Endothelial cell (in vitro differentiated cells): ENCODE measurements at regions not wholly inside any gene's neighbourhood (a gene's known extent, or its start where the extent isn't known, plus 50 kb on each side); places are given as distances from the start of the nearest gene placed in this dataset.

Experiments used
- DNase-seq: peaks from one replicate; pipeline ENCODE4 v3.0.0; 2021; ENCODE audit warnings: low spot score
- H3K27ac Mint-ChIP-seq: one replicate; pipeline ENCODE4 v1.8.0; 2021; ENCODE audit warnings: mixed read lengths, inconsistent platforms; ENCODE audit not compliant: unreplicated experiment
- H3K27me3 Mint-ChIP-seq: one replicate; pipeline ENCODE4 v1.8.0; 2021; ENCODE audit warnings: mild to moderate bottlenecking, moderate library complexity, mixed read lengths, inconsistent platforms; ENCODE audit not compliant: unreplicated experiment
- H3K36me3 Mint-ChIP-seq: one replicate; pipeline ENCODE4 v1.8.0; 2021; ENCODE audit warnings: mild to moderate bottlenecking, low read depth, mixed read lengths, inconsistent platforms; ENCODE audit not compliant: unreplicated experiment
- H3K4me1 Mint-ChIP-seq: one replicate; pipeline ENCODE4 v1.8.0; 2021; ENCODE audit warnings: mild to moderate bottlenecking, mixed read lengths, inconsistent platforms; ENCODE audit not compliant: unreplicated experiment
- H3K4me3 Mint-ChIP-seq: one replicate; pipeline ENCODE4 v1.8.0; 2021; ENCODE audit warnings: mild to moderate bottlenecking, mixed read lengths, inconsistent platforms; ENCODE audit not compliant: unreplicated experiment
- H3K9me3 Mint-ChIP-seq: one replicate; pipeline ENCODE4 v1.8.0; 2021; ENCODE audit warnings: mixed read lengths, inconsistent platforms; ENCODE audit not compliant: unreplicated experiment
- TF ChIP-seq, protein P1 (sequence below): fragments of 200-600 bp; sonication (generic); IDR thresholded peaks from one replicate; pipeline ENCODE4 v1.5.0; 2021; ENCODE audit warnings: antibody characterized with exemption; ENCODE audit not compliant: unreplicated experiment

DNA sequence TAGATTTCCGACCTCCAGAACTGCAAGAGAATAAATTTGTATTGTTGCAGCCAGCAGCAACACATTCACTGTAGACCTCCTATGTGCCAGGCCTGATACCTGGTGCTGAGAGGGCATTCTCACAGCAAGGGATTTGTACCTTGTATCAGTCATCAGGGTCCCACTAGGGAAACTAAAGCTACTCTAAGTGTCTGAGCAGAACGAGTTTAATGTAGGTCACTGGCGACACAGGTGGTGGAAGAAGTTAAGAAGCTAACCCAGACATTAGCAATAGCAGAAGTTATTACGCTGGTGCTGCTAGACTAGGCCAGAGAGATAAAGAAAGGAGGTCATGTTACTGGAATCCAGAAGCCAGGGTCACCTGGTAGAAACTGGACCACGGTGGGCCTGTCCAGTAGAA lies 60.5 kb upstream of the BCL6 start:
- Mint-ChIP-seq H3K4me1 (peaks cover under 1% of the 10 kb centered on the region), H3K36me3 (no peaks in the 10 kb centered on the region), H3K27ac (no peak overlapping the region), H3K27me3 (peaks cover 2% of the 10 kb centered on the region), H3K4me3 (peak overlapping the region; percentile 40), H3K9me3 (no peaks in the 10 kb centered on the region)
- TF ChIP-seq, protein P1, sequence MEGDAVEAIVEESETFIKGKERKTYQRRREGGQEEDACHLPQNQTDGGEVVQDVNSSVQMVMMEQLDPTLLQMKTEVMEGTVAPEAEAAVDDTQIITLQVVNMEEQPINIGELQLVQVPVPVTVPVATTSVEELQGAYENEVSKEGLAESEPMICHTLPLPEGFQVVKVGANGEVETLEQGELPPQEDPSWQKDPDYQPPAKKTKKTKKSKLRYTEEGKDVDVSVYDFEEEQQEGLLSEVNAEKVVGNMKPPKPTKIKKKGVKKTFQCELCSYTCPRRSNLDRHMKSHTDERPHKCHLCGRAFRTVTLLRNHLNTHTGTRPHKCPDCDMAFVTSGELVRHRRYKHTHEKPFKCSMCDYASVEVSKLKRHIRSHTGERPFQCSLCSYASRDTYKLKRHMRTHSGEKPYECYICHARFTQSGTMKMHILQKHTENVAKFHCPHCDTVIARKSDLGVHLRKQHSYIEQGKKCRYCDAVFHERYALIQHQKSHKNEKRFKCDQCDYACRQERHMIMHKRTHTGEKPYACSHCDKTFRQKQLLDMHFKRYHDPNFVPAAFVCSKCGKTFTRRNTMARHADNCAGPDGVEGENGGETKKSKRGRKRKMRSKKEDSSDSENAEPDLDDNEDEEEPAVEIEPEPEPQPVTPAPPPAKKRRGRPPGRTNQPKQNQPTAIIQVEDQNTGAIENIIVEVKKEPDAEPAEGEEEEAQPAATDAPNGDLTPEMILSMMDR, result no peak
- DNase-seq, result no peak

DNA sequence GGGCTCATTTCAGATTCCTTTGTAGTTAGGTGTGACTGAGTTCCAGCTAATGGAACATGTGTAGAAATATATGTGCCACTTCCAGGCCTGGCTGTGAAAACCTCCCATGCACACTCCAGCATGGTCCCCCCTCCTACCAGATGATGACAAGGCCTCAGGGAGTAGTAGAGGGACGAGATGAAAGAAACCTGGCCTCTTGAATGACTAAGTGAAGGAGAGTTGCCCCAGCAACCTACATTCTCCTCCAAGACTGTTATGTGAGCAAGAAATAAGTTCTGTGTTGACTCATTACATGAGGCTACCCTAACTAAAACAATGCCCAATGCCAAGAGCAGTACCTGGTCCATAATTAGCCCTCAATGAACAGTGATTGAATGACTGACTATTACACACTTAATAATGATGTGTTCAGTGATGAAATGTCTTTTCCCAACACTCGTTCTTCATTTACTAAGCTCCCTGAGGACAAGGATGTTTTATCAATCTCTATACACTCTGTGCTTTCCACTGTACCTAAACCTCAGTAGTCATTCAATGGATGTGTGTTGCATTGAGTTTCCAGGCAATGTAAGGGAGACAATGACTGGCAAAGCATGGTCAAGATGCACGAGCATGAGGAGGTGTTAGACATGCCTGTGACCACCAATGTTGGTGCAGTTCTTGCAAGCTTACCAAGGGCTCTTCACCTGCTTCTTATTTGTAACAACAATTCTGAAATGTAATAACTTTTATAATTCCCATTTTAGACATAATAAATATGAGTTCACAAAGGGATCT lies 62.0 kb upstream of the BCL6 start:
- no peak overlapping the region for H3K4me3 Mint-ChIP-seq
- H3K27me3 Mint-ChIP-seq, result peaks cover 2% of the 10 kb centered on the region
- TF ChIP-seq, protein P1, result no peak
- H3K27ac Mint-ChIP-seq, result no peak overlapping the region
- no peaks in the 10 kb centered on the region for H3K36me3 Mint-ChIP-seq
- DNase-seq, result no peak
- H3K4me1 Mint-ChIP-seq, result peaks cover 5% of the 10 kb centered on the region
- H3K9me3 Mint-ChIP-seq, result no peaks in the 10 kb centered on the region

DNA sequence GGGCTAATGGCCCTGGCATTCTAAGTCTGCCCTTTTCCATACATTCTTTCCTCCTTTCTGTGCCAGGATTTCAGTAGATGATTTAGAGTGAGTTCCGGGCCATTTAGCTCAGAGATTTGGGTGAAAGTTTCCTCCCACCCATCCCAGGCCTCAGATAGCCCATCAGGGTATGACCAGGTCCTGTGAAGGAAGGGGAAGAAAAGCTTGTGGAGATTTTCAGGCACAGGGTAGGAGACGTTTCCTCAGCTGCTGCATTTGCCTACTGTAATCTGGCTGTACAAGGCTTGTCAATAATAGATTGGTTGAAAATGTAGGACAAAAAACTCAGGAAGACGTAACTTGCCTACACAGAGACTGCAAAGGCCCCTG lies 63.2 kb upstream of the BCL6 start:
- Mint-ChIP-seq H3K4me3 (no peak overlapping the region), H3K27me3 (peaks cover 2% of the 10 kb centered on the region), H3K27ac (no peak overlapping the region), H3K36me3 (no peaks in the 10 kb centered on the region), H3K9me3 (no peaks in the 10 kb centered on the region), H3K4me1 (peaks cover 5% of the 10 kb centered on the region)
- TF ChIP-seq, protein P1, result no peak
- no peak for DNase-seq

DNA sequence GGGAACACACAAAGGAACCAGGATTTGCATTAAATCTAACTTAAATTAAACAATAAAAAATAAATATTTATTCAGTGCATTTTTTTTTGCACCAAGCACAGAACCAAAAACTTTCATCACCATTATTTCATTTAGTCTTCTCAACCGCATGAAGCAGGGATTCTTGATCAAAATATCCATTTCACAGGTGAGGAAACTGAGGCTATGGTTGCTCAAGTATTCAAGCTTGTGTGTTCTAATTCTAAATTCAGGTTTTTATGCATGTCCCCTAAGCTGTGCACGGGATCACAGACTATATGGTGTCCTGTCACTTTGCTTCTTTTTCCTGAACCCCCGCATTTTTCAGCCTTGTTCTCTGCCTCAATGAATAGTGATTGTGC lies 64.3 kb upstream of the BCL6 start:
- Mint-ChIP-seq H3K27me3 (no peaks in the 10 kb centered on the region), H3K4me3 (no peak overlapping the region), H3K36me3 (no peaks in the 10 kb centered on the region), H3K9me3 (no peaks in the 10 kb centered on the region), H3K4me1 (peaks cover 5% of the 10 kb centered on the region), H3K27ac (no peak overlapping the region)
- TF ChIP-seq, protein P1, result no peak
- DNase-seq, result no peak

DNA sequence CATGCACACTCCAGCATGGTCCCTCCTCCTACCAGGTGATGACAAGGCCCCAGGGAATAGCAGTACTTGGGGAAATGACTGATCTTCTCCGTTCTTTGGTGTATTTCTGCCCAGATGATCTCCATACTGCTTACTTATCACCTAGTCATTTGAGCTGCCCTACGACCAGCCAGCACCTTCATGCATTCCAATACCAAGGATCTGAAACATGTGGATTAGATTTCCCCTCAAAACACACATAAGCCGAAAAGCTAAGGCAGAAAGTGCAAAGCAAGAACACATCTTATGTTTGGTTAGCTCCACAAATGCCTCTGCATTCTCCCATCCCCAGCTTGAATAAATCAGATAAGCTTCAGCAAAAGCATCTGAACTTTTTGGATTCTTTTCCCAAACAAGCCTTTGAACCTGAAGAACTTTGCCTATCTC lies 64.8 kb upstream of the BCL6 start:
- DNase-seq, result no peak
- no peaks in the 10 kb centered on the region for H3K36me3 Mint-ChIP-seq
- H3K4me1 Mint-ChIP-seq, result peaks cover 5% of the 10 kb centered on the region
- no peak overlapping the region for H3K4me3 Mint-ChIP-seq
- no peaks in the 10 kb centered on the region for H3K9me3 Mint-ChIP-seq
- no peak overlapping the region for H3K27ac Mint-ChIP-seq
- TF ChIP-seq, protein P1, result no peak
- H3K27me3 Mint-ChIP-seq, result no peaks in the 10 kb centered on the region
